Neural cell (in vitro differentiated cells): ENCODE measurements at regions not wholly inside any gene's neighbourhood (a gene's known extent, or its start where the extent isn't known, plus 50 kb on each side); places are given as distances from the start of the nearest gene placed in this dataset.

Experiments
- POLR2AphosphoS5 ChIP-seq: IDR thresholded peaks from 2 replicates; pipeline ENCODE4 v1.6.1; 2012
- REST ChIP-seq: IDR thresholded peaks from 2 replicates; pipeline ENCODE4 v1.6.1; 2012; ENCODE audit warnings: borderline replicate concordance
- TAF1 ChIP-seq: IDR thresholded peaks from 2 replicates; pipeline ENCODE4 v1.6.1; 2012; ENCODE audit warnings: low read depth
- TF ChIP-seq, protein P1 (sequence below): fragments of 450-650 bp; IDR thresholded peaks from 2 replicates; pipeline ENCODE4 v1.5.1; 2014; ENCODE audit warnings: antibody characterized with exemption, mild to moderate bottlenecking, moderate library complexity; ENCODE audit not compliant: poor library complexity, severe bottlenecking

- TF ChIP-seq, protein P1, sequence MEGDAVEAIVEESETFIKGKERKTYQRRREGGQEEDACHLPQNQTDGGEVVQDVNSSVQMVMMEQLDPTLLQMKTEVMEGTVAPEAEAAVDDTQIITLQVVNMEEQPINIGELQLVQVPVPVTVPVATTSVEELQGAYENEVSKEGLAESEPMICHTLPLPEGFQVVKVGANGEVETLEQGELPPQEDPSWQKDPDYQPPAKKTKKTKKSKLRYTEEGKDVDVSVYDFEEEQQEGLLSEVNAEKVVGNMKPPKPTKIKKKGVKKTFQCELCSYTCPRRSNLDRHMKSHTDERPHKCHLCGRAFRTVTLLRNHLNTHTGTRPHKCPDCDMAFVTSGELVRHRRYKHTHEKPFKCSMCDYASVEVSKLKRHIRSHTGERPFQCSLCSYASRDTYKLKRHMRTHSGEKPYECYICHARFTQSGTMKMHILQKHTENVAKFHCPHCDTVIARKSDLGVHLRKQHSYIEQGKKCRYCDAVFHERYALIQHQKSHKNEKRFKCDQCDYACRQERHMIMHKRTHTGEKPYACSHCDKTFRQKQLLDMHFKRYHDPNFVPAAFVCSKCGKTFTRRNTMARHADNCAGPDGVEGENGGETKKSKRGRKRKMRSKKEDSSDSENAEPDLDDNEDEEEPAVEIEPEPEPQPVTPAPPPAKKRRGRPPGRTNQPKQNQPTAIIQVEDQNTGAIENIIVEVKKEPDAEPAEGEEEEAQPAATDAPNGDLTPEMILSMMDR: no peak
- TF ChIP-seq TAF1: no peak
- TF ChIP-seq POLR2AphosphoS5: no peak
- no peak for TF ChIP-seq REST
Measured at GRCh38 chr2:51624995-51625394, 593.1 kb upstream of the NRXN1 start.
